ENCODE measurements at regions not wholly inside any gene's neighbourhood (a gene's known extent, or its start where the extent isn't known, plus 50 kb on each side); places are given as distances from the start of the nearest gene placed in this dataset.

DNA sequence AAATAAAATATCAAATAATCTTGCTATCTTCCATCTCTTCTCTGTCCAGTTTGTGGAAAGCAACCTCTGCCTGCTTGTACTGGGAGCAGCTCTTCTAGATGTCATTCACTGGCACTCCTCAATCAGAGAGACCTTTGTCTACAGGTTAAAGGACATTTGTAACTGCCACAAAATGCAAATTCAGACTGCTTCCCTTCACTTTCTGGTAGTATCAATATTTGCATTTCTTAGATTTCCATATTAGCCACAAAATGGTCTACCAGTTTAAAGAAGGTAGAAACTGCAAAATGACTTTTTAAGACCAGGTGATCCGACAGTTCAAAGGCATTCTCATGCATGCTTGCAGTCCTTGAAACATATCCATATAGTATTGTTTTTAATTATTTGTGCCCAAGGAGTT is 51.7 kb upstream of the RCN1 start:
- no peak for DNase-seq

GRCh38 chr11:32034680-32035079 is 56.2 kb upstream of the RCN1 start:
- DNase-seq: no peak

GRCh38 chr11:32034149-32034548 is 56.7 kb upstream of the RCN1 start:
- no peak for DNase-seq

DNA sequence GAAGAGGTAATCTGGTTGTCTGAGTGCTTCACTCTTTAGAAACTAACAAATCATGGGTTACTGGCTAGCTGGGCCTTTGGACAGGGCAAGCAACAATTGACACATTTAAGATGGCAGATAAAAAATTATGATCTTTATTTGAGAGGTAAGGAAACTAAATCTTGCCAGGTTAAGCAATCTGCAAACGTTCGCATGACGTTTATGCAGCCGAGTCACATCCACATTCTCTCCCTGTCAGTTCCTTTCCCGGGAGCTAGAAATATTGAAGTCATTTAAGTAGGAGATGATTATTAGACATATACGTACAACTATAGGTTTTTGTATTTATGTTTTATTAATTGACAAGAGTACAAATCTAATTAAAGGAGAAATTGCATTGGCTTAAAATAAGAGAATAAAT is 57.4 kb upstream of the RCN1 start:
- no peak for DNase-seq

DNA sequence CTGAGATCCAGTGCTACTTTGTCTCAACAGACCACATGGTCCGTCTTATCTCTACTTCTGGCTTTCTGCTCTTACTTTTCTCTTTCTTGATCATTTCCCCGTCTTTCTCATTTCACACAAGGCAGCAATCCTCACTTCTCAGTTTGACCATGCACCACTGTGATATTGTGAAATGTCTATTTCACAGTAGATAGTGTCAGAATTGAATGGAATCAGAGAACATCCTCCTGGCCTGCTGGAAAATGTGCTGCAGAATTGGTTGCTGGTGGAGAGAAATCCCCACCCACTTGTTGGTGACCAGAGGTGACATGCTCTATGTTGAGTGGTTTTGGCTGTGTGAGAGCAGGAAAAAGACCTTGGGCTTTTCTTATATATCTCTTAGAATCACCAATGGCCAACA is 57.8 kb upstream of the RCN1 start:
- no peak for DNase-seq

- no peak for DNase-seq
Observed at GRCh38 chr11:32032478-32032877, 58.4 kb upstream of the RCN1 start.

DNA sequence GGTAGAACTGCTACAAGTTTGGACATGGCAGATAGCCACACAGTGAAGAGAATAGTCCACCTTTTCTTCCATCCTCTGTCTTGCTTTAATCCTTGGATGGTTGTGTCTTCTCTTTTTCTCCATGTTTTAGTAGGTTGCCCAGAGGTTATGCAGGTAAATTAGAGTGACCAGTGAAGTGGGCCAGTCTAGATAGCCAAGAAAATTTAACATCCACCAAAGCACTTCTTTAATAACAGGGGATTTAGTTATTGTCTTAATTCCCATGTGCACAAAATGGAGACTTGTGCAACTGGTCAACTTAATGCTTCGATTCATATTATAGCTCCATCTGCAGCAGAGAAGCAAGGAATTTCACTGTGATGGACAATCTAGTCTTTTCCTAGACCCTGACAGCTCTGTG is 58.8 kb upstream of the RCN1 start:
- no peak for DNase-seq

GRCh38 chr11:32030875-32031503 is 59.9 kb upstream of the RCN1 start:
- DNase-seq: no peak

GRCh38 chr11:32029721-32030120 is 61.2 kb upstream of the RCN1 start:
- DNase-seq: no peak

DNA sequence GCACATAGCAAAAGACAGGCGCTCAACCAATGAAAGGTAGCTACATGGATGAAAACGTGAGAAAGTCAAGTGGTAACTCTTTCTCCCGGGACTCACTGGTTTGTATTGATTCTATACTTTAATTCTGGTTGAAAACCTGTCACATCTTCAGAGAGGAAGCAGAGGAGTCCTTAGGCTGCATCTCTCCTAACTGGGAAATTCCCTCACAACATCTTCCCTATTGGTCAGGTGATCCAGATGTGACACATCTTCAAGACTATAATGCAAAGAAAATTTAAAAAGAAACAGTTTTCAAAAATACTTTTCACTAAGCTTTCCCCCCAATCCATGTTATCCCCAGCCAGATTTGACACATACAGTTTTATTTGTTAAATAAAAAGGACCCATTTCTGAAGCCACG is 62.7 kb upstream of the RCN1 start:
- no peak for DNase-seq

DNA sequence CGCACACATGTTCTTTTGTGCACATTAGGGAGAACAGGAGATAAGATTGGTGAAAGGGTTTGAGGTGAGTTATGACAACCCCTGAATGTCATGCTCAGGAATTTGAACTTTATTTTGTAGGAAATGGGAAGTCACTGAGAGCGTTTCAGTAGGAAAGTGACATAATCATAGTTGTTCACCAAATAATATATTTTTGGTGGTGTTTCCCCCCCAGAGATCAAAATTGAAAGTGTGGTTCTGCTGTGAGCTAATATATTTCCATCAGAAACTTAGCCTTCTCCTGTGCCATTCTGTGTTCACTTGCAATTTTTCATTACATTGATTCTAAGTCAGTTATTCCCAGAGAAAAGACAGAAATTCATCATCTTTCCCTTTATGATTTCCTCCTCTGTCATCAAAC is 64.1 kb upstream of the RCN1 start:
- DNase-seq: no peak

- no peak for DNase-seq
Observed at GRCh38 chr11:32024948-32025347, 65.9 kb upstream of the RCN1 start.

DNA sequence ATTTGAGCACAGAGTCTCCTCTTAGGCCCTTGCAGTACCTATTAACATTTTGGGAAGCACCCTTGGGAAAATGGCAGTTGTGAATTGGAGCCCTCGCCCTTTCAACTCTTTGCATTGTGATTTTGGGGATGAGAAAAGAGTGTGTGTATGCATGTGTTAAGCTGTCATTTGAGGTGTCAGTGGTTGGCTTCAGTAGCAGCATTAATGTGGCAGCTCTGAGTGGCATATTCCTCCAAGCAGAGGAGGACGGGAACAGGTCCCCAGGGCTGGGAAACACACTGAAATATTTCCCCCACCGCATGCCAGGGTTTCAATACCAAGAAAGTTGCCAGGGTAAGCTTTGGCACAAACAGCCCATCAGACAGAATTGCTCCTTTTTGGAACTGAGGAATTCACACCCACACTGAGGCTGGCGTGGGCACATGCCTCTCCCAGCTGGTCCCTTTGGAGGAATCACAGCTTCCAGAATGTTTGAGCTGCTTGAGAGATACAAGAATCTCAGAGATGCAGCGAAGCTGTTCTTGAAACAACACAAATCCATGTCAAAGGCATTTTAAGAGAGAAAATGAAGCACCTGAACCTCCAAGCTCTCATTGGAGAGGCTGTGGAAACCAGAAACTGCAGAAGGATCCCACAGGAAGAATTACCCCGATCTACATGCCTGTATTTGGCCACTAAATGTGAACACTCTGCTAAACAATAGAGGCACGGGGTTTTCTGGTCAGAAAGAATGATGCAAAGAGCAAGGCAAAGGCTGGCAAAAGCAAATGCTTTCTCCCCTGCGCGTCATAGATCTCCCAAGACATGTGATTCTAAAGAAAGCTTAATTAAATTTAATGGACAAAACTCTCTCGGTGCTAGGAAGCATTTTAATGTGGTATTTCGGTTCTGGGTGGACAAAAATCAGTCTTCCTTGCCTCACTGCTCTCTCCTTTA is 67.2 kb upstream of the RCN1 start:
- DNase-seq: no peak

- no peak for DNase-seq
Observed at GRCh38 chr11:32018672-32019071, 72.2 kb upstream of the RCN1 start.

- no peak for DNase-seq
Observed at GRCh38 chr11:32016111-32016510, 74.8 kb upstream of the RCN1 start.

DNA sequence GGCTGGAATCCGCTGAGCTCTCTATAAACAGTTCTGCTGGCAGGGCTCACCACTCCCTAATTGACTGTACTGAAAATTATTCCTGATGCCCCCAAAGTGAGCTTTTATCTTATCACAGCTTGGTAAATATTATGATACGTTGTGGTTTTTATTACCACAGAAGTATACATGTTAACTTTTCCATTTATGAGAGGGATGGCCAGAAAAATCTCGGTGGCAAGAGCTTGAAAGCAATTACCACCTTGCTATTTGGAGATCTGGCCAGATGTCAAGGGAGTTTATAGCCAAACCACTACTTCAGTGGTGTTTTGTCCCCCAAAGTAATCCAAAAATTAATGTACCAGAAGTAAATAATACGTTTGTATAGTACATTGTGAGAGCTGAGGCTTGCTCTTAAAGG is 75.4 kb upstream of the RCN1 start:
- DNase-seq: no peak

- DNase-seq: no peak
Observed at GRCh38 chr11:32013603-32014002, 77.3 kb upstream of the RCN1 start.

GRCh38 chr11:32012049-32012448 is 78.8 kb upstream of the RCN1 start:
- no peak for DNase-seq

GRCh38 chr11:32008880-32009551 is 81.9 kb upstream of the RCN1 start:
- no peak for DNase-seq

DNA sequence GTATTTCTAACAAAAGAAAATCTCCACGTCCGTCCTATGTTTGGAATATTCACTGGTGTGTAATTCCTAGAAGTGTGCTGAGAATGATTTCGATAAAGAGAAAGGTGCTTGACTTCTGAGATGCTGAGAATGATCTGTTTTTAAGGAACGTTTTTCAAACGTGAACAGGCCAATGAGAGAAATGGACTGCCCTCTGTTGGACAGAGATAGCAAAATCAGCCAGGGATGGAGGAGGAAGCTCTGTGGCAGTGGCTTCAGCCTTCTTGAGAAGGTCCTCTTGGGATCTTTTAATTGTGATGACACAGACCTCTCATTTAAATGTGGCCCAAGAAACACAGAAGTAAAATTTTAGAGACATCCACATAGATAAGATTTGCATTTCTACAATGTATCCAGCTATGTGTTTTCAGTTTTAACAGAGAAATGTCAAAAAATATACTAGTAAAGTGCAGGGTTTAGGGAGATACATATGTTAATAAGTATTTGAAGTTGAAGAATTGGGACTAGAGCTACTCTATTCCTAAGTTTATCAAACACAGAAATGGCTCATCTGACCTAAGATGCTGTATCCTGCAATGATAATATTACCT is 84.0 kb upstream of the RCN1 start:
- peak in 1 of 2 donors; percentile 31 for DNase-seq

- no peak for DNase-seq
Observed at GRCh38 chr11:32005786-32006416, 85.0 kb upstream of the RCN1 start.

DNA sequence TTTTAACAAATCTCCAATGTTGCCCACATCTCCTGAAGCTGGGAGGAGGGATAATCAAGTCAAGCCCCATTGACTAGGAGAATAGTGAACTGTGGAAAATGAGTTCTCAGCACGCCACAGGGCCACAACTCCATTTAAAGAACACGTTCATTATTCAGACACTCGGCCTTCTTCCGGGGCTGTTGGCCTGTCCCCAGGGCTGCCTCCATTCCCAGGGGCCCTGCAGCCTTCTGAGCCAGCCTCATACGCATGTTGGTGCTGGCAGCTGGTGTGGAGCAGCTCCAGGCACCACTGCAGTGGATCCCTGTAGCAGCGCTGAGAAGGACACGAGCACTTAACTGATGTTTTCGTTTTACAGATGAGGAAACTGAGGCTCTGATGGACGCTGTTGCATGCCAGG is 87.5 kb upstream of the RCN1 start:
- DNase-seq: no peak

All from right lung (tissue), 2 donors.